ENCODE measurements at regions not wholly inside any gene's neighbourhood (a gene's known extent, or its start where the extent isn't known, plus 50 kb on each side); places are given as distances from the start of the nearest gene placed in this dataset.

- H3K79me2 ChIP-seq (ENCODE audit: low read length) = no peaks in the 10 kb centered on the region
- no peak overlapping the region for H2AFZ ChIP-seq (ENCODE audit: low read length)
- peak overlapping the region; percentile 85 for H3K27ac ChIP-seq (ENCODE audit: low read length)
- intact Hi-C loops (cut with micrococcal nuclease) = no loop called here
- ATAC-seq = peak; percentile 38; the same call in 1 of the 2 replicates
- peaks cover 6% of the 10 kb centered on the region for H3F3A ChIP-seq (ENCODE audit: low read length, unreplicated experiment)
- ChIA-PET POLR2A (ENCODE audit: unreplicated experiment) (no interaction called here), CTCF (no interaction called here)
- no peaks in the 10 kb centered on the region for H3K9me3 ChIP-seq (ENCODE audit: low read length)
- no peaks in the 10 kb centered on the region for H3K27me3 ChIP-seq (ENCODE audit: low read length)
- H3K4me1 ChIP-seq (ENCODE audit: insufficient read depth, low read length) = peaks cover 33% of the 10 kb centered on the region
- H4K20me1 ChIP-seq (ENCODE audit: low read length) = no peaks in the 10 kb centered on the region
- H3K36me3 ChIP-seq (ENCODE audit: low read depth, low read length) = no peaks in the 10 kb centered on the region
- no TSS peak for BruUV-seq (replicated peaks)
- H3K9me2 ChIP-seq (replicated peaks; ENCODE audit: low read length) = no peaks in the 10 kb centered on the region
- peak overlapping the region; percentile 47 for H3K4me2 ChIP-seq (ENCODE audit: low read length)
- no peak for TF ChIP-seq CTCF (conservative IDR thresholded peaks at IDR 0.05; ENCODE audit: low read depth, low read length)
- no peak for TF ChIP-seq EZH2 (IDR thresholded peaks at IDR 0.05; ENCODE audit: low read length, unreplicated experiment)
- no peak for TF ChIP-seq EZH2phosphoT487 (IDR thresholded peaks at IDR 0.05; ENCODE audit: borderline replicate concordance, low read length)
- H3K9ac ChIP-seq (ENCODE audit: low read length) = peak overlapping the region; percentile 25; the same call in 1 of the 2 replicates
- H3K4me3 ChIP-seq (ENCODE audit: low read length) = no peak overlapping the region
- DNase-seq = peak; percentile 92
Observed at GRCh38 chr1:116290085-116290705, 82.8 kb upstream of the ATP1A1 start.

GRCh38 chr1:116291024-116291423, 82.0 kb upstream of the ATP1A1 start:
- no peaks in the 10 kb centered on the region for H3K27me3 ChIP-seq (ENCODE audit: low read length)
- no peak overlapping the region for H3K4me2 ChIP-seq (ENCODE audit: low read length)
- no peaks in the 10 kb centered on the region for H3K9me3 ChIP-seq (ENCODE audit: low read length)
- ATAC-seq (no peak), DNase-seq (no peak)
- no peak overlapping the region for H3K27ac ChIP-seq (ENCODE audit: low read length)
- CTCF ChIA-PET = no interaction called here
- peaks cover 6% of the 10 kb centered on the region for H3F3A ChIP-seq (ENCODE audit: low read length, unreplicated experiment)
- no peak overlapping the region for H3K9ac ChIP-seq (ENCODE audit: low read length)
- H3K4me3 ChIP-seq (ENCODE audit: low read length) = no peak overlapping the region
- no peak overlapping the region for H2AFZ ChIP-seq (ENCODE audit: low read length)
- no peaks in the 10 kb centered on the region for H3K36me3 ChIP-seq (ENCODE audit: low read depth, low read length)
- intact Hi-C loops (cut with micrococcal nuclease) = no loop called here
- no peak for TF ChIP-seq EZH2 (IDR thresholded peaks at IDR 0.05; ENCODE audit: low read length, unreplicated experiment)
- H3K4me1 ChIP-seq (ENCODE audit: insufficient read depth, low read length) = peaks cover 33% of the 10 kb centered on the region
- POLR2A ChIA-PET (ENCODE audit: unreplicated experiment) = no interaction called here
- H3K9me2 ChIP-seq (replicated peaks; ENCODE audit: low read length) = no peaks in the 10 kb centered on the region
- H3K79me2 ChIP-seq (ENCODE audit: low read length) = no peaks in the 10 kb centered on the region
- BruUV-seq (replicated peaks) = no TSS peak
- H4K20me1 ChIP-seq (ENCODE audit: low read length) = no peaks in the 10 kb centered on the region

GRCh38 chr1:116292929-116293725, 79.9 kb upstream of the ATP1A1 start:
- Histone ChIP-seq H3K36me3 (ENCODE audit: low read depth, low read length) (no peaks in the 10 kb centered on the region), H3K27me3 (ENCODE audit: low read length) (no peaks in the 10 kb centered on the region), H2AFZ (ENCODE audit: low read length) (no peak overlapping the region), H3K9me3 (ENCODE audit: low read length) (no peaks in the 10 kb centered on the region), H3K27ac (ENCODE audit: low read length) (no peak overlapping the region), H3K4me2 (ENCODE audit: low read length) (no peak overlapping the region), H3K79me2 (ENCODE audit: low read length) (no peaks in the 10 kb centered on the region), H3K9ac (ENCODE audit: low read length) (no peak overlapping the region), H3K9me2 (replicated peaks; ENCODE audit: low read length) (no peaks in the 10 kb centered on the region), H3K4me1 (ENCODE audit: insufficient read depth, low read length) (peaks cover 28% of the 10 kb centered on the region), H4K20me1 (ENCODE audit: low read length) (no peaks in the 10 kb centered on the region), H3K4me3 (ENCODE audit: low read length) (no peak overlapping the region), H3F3A (ENCODE audit: low read length, unreplicated experiment) (peaks cover 6% of the 10 kb centered on the region)
- ATAC-seq (no peak), DNase-seq (no peak)
- ChIA-PET POLR2A (ENCODE audit: unreplicated experiment) (no interaction called here), CTCF (no interaction called here)
- BruUV-seq (replicated peaks) = no TSS peak
- intact Hi-C loops (cut with micrococcal nuclease) = no loop called here
- TF ChIP-seq EZH2 (IDR thresholded peaks at IDR 0.05; ENCODE audit: low read length, unreplicated experiment) (no peak), CTCF (conservative IDR thresholded peaks at IDR 0.05; ENCODE audit: low read depth, low read length) (no peak), EZH2phosphoT487 (IDR thresholded peaks at IDR 0.05; ENCODE audit: borderline replicate concordance, low read length) (no peak)

Measured in PC-3 (cell line).